ENCODE measurements at regions not wholly inside any gene's neighbourhood (a gene's known extent, or its start where the extent isn't known, plus 50 kb on each side); places are given as distances from the start of the nearest gene placed in this dataset.

- TF ChIP-seq CTCF (IDR thresholded peaks at IDR 0.05; ENCODE audit: borderline replicate concordance, insufficient read depth, low read depth, low read length): no peak
- H3K4me3 ChIP-seq (ENCODE audit: low read depth, low read length): no peak overlapping the region
Observed at GRCh38 chr22:48751539-48752437, 1075.9 kb downstream of the BRD1 start.

DNA sequence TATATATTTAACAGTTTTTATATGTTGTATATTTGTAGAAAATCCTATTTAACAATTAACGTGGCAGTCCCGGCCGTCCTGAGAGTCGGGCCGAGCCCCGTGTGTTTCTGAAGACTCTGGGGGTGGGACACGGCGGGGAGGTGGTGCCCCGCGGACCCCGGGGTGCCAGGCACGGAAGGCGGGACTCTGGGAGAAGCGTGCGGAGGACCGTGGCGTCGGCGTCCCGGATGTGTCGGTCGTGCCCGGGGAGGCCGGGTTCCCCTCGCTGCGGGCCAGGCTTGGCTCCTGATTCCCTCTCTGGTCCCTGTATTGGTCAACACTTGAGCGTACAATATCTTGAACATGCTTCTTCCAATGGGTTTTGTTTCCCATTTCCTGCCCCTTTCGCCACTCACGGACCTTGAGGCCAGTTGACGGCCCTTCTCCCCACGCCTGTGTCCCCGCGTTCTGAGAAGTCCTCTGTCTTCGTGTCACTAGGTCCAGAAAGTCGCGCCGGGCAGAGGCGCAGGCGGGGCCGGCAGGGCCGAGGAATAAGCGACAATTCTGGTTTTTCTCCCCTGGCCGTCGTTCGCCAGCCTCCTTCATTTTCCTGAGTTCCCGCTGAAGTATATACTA lies 1076.7 kb downstream of the BRD1 start:
- TF ChIP-seq CTCF (IDR thresholded peaks at IDR 0.05; ENCODE audit: borderline replicate concordance, insufficient read depth, low read depth, low read length): no peak
- no peak overlapping the region for H3K4me3 ChIP-seq (ENCODE audit: low read depth, low read length)

DNA sequence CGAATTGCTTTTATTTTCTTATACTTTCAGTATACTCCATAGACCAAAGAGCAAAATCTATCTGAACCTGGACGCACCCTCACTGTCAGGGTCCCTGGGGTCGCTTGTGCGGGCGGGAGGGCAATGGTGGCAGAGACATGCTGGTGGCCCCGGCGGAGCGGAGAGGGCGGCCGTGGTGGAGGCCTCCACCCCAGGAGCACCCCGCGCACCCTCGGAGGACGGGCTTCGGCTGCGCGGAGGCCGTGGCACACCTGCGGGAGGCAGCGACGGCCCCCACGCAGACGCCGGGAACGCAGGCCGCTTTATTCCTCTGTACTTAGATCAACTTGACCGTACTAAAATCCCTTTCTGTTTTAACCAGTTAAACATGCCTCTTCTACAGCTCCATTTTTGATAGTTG lies 1077.4 kb downstream of the BRD1 start:
- TF ChIP-seq CTCF (IDR thresholded peaks at IDR 0.05; ENCODE audit: borderline replicate concordance, insufficient read depth, low read depth, low read length): no peak

DNA sequence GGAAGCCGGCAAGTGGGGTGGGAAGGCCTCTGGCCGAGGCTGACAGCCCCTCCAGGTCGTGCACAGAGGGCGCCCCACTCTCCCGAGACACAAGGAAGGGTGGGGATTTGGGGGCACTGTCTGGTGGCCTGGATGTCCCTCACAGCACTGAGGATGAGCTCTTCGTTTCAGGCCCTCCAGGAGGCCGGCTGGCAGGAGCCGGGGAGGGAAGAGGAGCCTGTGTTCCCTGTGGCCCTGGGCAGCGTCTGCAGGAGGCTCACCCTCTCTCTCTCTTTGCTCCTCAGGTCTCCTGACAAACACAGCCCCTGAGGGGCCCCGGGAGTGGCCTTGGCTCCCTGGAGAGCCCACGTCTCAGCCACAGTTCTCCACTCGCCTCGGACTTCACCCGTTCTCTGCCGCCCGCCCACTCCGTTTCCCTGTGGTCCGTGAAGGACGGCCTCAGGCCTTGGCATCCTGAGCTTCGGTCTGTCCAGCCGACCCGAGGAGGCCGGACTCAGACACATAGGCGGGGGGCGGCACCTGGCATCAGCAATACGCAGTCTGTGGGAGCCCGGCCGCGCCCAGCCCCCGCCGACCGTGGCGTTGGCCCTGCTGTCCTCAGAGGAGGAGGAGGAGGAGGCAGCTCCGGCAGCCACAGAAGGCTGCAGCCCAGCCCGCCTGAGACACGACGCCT lies 1078.0 kb downstream of the BRD1 start:
- no peak for TF ChIP-seq CTCF (IDR thresholded peaks at IDR 0.05; ENCODE audit: borderline replicate concordance, insufficient read depth, low read depth, low read length)

More for the DNA sequence above, 1077.4 kb downstream of the BRD1 start:
- H3K4me3 ChIP-seq (ENCODE audit: low read depth, low read length): no peak overlapping the region

GRCh38 chr22:48748860-48749554 lies 1078.7 kb downstream of the BRD1 start:
- TF ChIP-seq CTCF (IDR thresholded peaks at IDR 0.05; ENCODE audit: borderline replicate concordance, insufficient read depth, low read depth, low read length): no peak
- H3K4me3 ChIP-seq (ENCODE audit: low read depth, low read length): no peak overlapping the region

More for the DNA sequence above, 1078.0 kb downstream of the BRD1 start:
- no peak overlapping the region for H3K4me3 ChIP-seq (ENCODE audit: low read depth, low read length)

GRCh38 chr22:48748113-48748859 lies 1079.4 kb downstream of the BRD1 start:
- no peak for TF ChIP-seq CTCF (IDR thresholded peaks at IDR 0.05; ENCODE audit: borderline replicate concordance, insufficient read depth, low read depth, low read length)
- no peak overlapping the region for H3K4me3 ChIP-seq (ENCODE audit: low read depth, low read length)
